IMR-90 (cell line): ENCODE measurements at regions not wholly inside any gene's neighbourhood (a gene's known extent, or its start where the extent isn't known, plus 50 kb on each side); places are given as distances from the start of the nearest gene placed in this dataset.

ENCODE experiments used
- ATAC-seq: fragments of 200-7000 bp; cut with Tn5 transposase; 2 replicates; pipeline ENCODE4 v1.9.1; 2020; ENCODE audit warnings: low read depth, mild to moderate bottlenecking, moderate library complexity
- BruUV-seq: library from RNA; stranded (reverse); fragments of 400-500 nt; replicated peaks from 2 replicates; lab custom pipeline; 2021; lab: Mats Ljungman, UMichigan
- CTCF ChIA-PET: fragments of 300-600 bp; formaldehyde crosslinking; extraction: SDS; loops from one replicate; lab custom pipeline; 2021; ENCODE audit warnings: antibody characterized with exemption; lab: Yijun Ruan, JAX
- POLR2A ChIA-PET: fragments of 300-600 bp; sonication (Branson Sonifier 250); formaldehyde crosslinking; loops from one replicate; lab custom pipeline; 2022; ENCODE audit warnings: antibody characterized with exemption; ENCODE audit not compliant: unreplicated experiment; lab: Charles Lee
- DNase-seq: peaks from one replicate; pipeline ENCODE4 v3.0.0; 2013
- H2AFZ ChIP-seq: replicated peaks from 2 replicates; pipeline ENCODE3; 2013; ENCODE audit warnings: low read length, mild to moderate bottlenecking; ENCODE audit not compliant: poor library complexity
- H2AK5ac ChIP-seq: 2 replicates; pipeline ENCODE4 v1.6.1; 2013; ENCODE audit warnings: low read depth, low read length, inconsistent platforms
- H2AK9ac ChIP-seq: replicated peaks from 2 replicates; pipeline ENCODE3; 2013; ENCODE audit warnings: mild to moderate bottlenecking, low read depth, low read length, moderate library complexity; ENCODE audit not compliant: poor library complexity
- H2BK120ac ChIP-seq: 2 replicates; pipeline ENCODE4 v1.6.1; 2013; ENCODE audit warnings: low read depth, low read length, inconsistent platforms
- H2BK15ac ChIP-seq: 3 replicates; pipeline ENCODE4 v1.6.1; 2013; ENCODE audit warnings: low read depth, low read length, inconsistent platforms
- H2BK20ac ChIP-seq: 2 replicates; pipeline ENCODE4 v1.6.1; 2013; ENCODE audit warnings: low read depth, mild to moderate bottlenecking, inconsistent platforms, low read length, moderate library complexity
- H2BK5ac ChIP-seq: 2 replicates; pipeline ENCODE4 v1.6.1; 2013; ENCODE audit warnings: mild to moderate bottlenecking, low read depth, low read length, inconsistent platforms; ENCODE audit not compliant: poor library complexity, severe bottlenecking
- H3K14ac ChIP-seq: replicated peaks from 2 replicates; pipeline ENCODE4 v1.6.1; 2013; ENCODE audit warnings: low read depth, low read length, inconsistent platforms
- H3K18ac ChIP-seq: 2 replicates; pipeline ENCODE4 v1.6.1; 2013; ENCODE audit warnings: low read depth, low read length, control low read depth
- H3K23ac ChIP-seq: 2 replicates; pipeline ENCODE4 v1.6.1; 2013; ENCODE audit warnings: low read depth, low read length, inconsistent platforms
- H3K27ac ChIP-seq: 2 replicates; pipeline ENCODE4 v1.5.1; 2013; ENCODE audit warnings: mild to moderate bottlenecking, control low read depth, low read length; ENCODE audit not compliant: insufficient read depth
- H3K27me3 ChIP-seq: 2 replicates; pipeline ENCODE4 v1.6.1; 2013; ENCODE audit warnings: low read length; ENCODE audit not compliant: control insufficient read depth, insufficient read depth
- H3K36me3 ChIP-seq: 2 replicates; pipeline ENCODE4 v1.6.1; 2013; ENCODE audit warnings: low read length, mixed read lengths; ENCODE audit not compliant: control insufficient read depth, insufficient read depth
- H3K4ac ChIP-seq: 2 replicates; pipeline ENCODE4 v1.6.1; 2013; ENCODE audit warnings: low read depth, low read length, inconsistent platforms
- H3K4me1 ChIP-seq: 2 replicates; pipeline ENCODE4 v1.6.1; 2013; ENCODE audit warnings: low read length, mixed read lengths; ENCODE audit not compliant: control insufficient read depth, insufficient read depth
- H3K4me2 ChIP-seq: 2 replicates; pipeline ENCODE4 v1.6.1; 2013; ENCODE audit warnings: low read depth, mild to moderate bottlenecking, control low read depth, low read length, moderate library complexity
- H3K4me3 ChIP-seq: 2 replicates; pipeline ENCODE4 v1.5.1; 2013; ENCODE audit warnings: low read depth, mild to moderate bottlenecking, control low read depth, low read length, moderate library complexity; ENCODE audit not compliant: insufficient read depth
- H3K56ac ChIP-seq: 2 replicates; pipeline ENCODE4 v1.6.1; 2013; ENCODE audit warnings: low read length, inconsistent platforms; ENCODE audit not compliant: insufficient read depth; ENCODE audit errors: extremely low read depth
- H3K79me1 ChIP-seq, 2 experiments: 2 replicates each; pipeline ENCODE4 v1.6.1; 2013; ENCODE audit warnings: low read length in 2 of 2, inconsistent platforms in 1 of 2, low read depth in 1 of 2
- H3K9ac ChIP-seq: 2 replicates; pipeline ENCODE4 v1.6.1; 2013; ENCODE audit warnings: low read depth, low read length, control low read depth
- H3K9me1 ChIP-seq: 2 replicates; pipeline ENCODE4 v1.6.1; 2013; ENCODE audit warnings: low read length, inconsistent platforms; ENCODE audit not compliant: insufficient read depth
- H3K9me3 ChIP-seq: 2 replicates; pipeline ENCODE4 v1.6.1; 2013; ENCODE audit warnings: low read length; ENCODE audit not compliant: control insufficient read depth, insufficient read depth
- H4K20me1 ChIP-seq: 2 replicates; pipeline ENCODE4 v1.6.1; 2013; ENCODE audit warnings: low read length, inconsistent platforms; ENCODE audit not compliant: insufficient read depth
- H4K5ac ChIP-seq: 2 replicates; pipeline ENCODE4 v1.6.1; 2013; ENCODE audit warnings: mild to moderate bottlenecking, low read depth, low read length, control low read depth
- H4K8ac ChIP-seq, 2 experiments: 2 replicates each; pipeline ENCODE4 v1.6.1; 2013; ENCODE audit warnings: low read depth in 2 of 2, low read length in 2 of 2, control low read depth in 1 of 2, inconsistent platforms in 1 of 2
- H4K91ac ChIP-seq: 2 replicates; pipeline ENCODE4 v1.6.1; 2013; ENCODE audit warnings: low read depth, low read length, inconsistent platforms; ENCODE audit not compliant: insufficient read depth
- BHLHE40 ChIP-seq: fragments of 150-350 bp; IDR thresholded peaks from 2 replicates; pipeline ENCODE4 v1.6.1; 2016; ENCODE audit warnings: mild to moderate bottlenecking, low read depth, low read length
- FOS ChIP-seq: fragments of 150-350 bp; IDR thresholded peaks from 2 replicates; pipeline ENCODE4 v1.6.1; 2016; ENCODE audit warnings: low read depth, low read length
- MAFK ChIP-seq: IDR thresholded peaks from 2 replicates; pipeline ENCODE4 v1.6.1; 2012; ENCODE audit warnings: low read depth, low read length, improper control_type of control experiment
- NFE2L2 ChIP-seq: fragments of 150-350 bp; IDR thresholded peaks from 2 replicates; pipeline ENCODE4 v1.6.1; 2016; ENCODE audit warnings: low read depth, mild to moderate bottlenecking, low read length
- POLR2A ChIP-seq: IDR thresholded peaks from 2 replicates; pipeline ENCODE4 v1.6.1; 2012; ENCODE audit warnings: mild to moderate bottlenecking, low read depth, low read length
- RAD21 ChIP-seq: IDR thresholded peaks from 2 replicates; pipeline ENCODE4 v1.6.1; 2012; ENCODE audit warnings: low read length, improper control_type of control experiment
- RCOR1 ChIP-seq: IDR thresholded peaks from 2 replicates; pipeline ENCODE4 v1.6.1; 2012; ENCODE audit warnings: mild to moderate bottlenecking, low read length, improper control_type of control experiment; ENCODE audit not compliant: insufficient replicate concordance
- RFX5 ChIP-seq: IDR thresholded peaks from 2 replicates; pipeline ENCODE4 v1.8.0; 2012; ENCODE audit warnings: low read depth, mild to moderate bottlenecking, low read length, moderate library complexity
- SMC3 ChIP-seq: fragments of 150-350 bp; IDR thresholded peaks from 2 replicates; pipeline ENCODE4 v1.6.1; 2016; ENCODE audit warnings: low read depth, mild to moderate bottlenecking, antibody characterized with exemption, low read length, moderate library complexity
- WGBS, 2 experiments: methylation state at CpG; one replicate each; pipeline versions ENCODE4 v1.1.5 to v1.1.7; 2013; ENCODE audit warnings: missing lambda C conversion rate in 2 of 2; ENCODE audit not compliant: insufficient read length in 1 of 2; ENCODE audit errors: extremely low coverage in 2 of 2; 5-methylcytosine and 5-hydroxymethylcytosine counted together
- dilution Hi-C: fragments of 300-500 bp; cut with HindIII; formaldehyde crosslinking; loops from one replicate; pipeline ENCODE4 v1.14.3; 2018; ENCODE audit warnings: low sequenced_read_pairs; ENCODE audit not compliant: unreplicated experiment
- in situ Hi-C: fragments of 300-500 bp; cut with MboI; formaldehyde crosslinking; loops from 3 replicates; pipeline ENCODE4 v1.14.3; 2019; ENCODE audit warnings: low sequenced_read_pairs, inconsistent platforms, mixed read lengths
- intact Hi-C: fragments of 100-400 bp; cut with micrococcal nuclease; formaldehyde crosslinking; loops from 2 replicates; pipeline ENCODE4 v1.10.0; 2022
- TF ChIP-seq, protein P1 (sequence below): fragments of 150-350 bp; IDR thresholded peaks from 2 replicates; pipeline ENCODE4 v1.6.1; 2017; ENCODE audit warnings: mild to moderate bottlenecking, antibody characterized with exemption, low read length, low read depth
- TF ChIP-seq, protein P2 (sequence below): conservative IDR thresholded peaks from 2 replicates; pipeline ENCODE4 v1.5.1; 2012; ENCODE audit warnings: mild to moderate bottlenecking, low read depth, low read length, improper control_type of control experiment

DNA sequence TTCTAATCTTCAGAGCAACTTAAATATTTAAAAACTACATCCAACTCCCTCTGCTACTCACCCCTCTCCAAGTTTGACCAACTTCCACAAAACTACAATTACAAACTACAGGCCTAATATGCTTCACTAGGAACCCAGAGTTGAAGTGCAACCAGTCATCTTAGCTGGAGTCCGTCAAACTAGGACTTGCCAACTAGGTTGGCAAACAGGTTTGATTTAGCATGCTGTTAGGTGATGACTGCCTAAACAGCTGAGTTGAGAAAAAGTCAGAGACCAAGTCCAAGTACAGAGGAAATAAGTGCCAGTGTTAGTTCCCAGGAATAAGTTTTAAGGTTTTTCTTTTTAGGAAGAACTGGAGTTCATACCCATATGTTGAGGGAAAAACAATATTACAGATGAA is 1109.0 kb downstream of the TUSC7 start:
- Histone ChIP-seq H3K18ac (no peak overlapping the region), H3K27ac (no peak overlapping the region), H3K9me1 (no peaks in the 10 kb centered on the region), H2AFZ (no peak overlapping the region), H3K9me3 (no peaks in the 10 kb centered on the region), H4K20me1 (no peaks in the 10 kb centered on the region), H3K23ac (no peak overlapping the region), H3K4me3 (no peak overlapping the region), H4K91ac (no peak overlapping the region), H3K27me3 (no peaks in the 10 kb centered on the region), H4K8ac (no peak overlapping the region), H3K4ac (no peak overlapping the region), H2BK5ac (no peak overlapping the region), H3K4me2 (no peak overlapping the region), H3K9ac (no peak overlapping the region), H3K4me1 (peaks cover 2% of the 10 kb centered on the region; the same call in 1 of the 2 replicates), H2AK9ac (no peak overlapping the region), H3K36me3 (no peaks in the 10 kb centered on the region), H2AK5ac (no peak overlapping the region), H4K5ac (no peak overlapping the region), H3K14ac (no peak overlapping the region), H2BK20ac (no peak overlapping the region), H2BK15ac (no peak overlapping the region), H2BK120ac (no peak overlapping the region), H3K79me1 (no peaks in the 10 kb centered on the region), H3K56ac (no peak overlapping the region)
- in situ Hi-C loops = no loop called here
- ATAC-seq = peak; percentile 40; the same call in 1 of the 2 replicates
- no peak for TF ChIP-seq BHLHE40
- TF ChIP-seq RCOR1 = no peak
- TF ChIP-seq RFX5 = no peak
- TF ChIP-seq, protein P1, sequence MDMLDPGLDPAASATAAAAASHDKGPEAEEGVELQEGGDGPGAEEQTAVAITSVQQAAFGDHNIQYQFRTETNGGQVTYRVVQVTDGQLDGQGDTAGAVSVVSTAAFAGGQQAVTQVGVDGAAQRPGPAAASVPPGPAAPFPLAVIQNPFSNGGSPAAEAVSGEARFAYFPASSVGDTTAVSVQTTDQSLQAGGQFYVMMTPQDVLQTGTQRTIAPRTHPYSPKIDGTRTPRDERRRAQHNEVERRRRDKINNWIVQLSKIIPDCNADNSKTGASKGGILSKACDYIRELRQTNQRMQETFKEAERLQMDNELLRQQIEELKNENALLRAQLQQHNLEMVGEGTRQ = no peak
- no peak for TF ChIP-seq MAFK
- TF ChIP-seq NFE2L2 = no peak
- TF ChIP-seq, protein P2, sequence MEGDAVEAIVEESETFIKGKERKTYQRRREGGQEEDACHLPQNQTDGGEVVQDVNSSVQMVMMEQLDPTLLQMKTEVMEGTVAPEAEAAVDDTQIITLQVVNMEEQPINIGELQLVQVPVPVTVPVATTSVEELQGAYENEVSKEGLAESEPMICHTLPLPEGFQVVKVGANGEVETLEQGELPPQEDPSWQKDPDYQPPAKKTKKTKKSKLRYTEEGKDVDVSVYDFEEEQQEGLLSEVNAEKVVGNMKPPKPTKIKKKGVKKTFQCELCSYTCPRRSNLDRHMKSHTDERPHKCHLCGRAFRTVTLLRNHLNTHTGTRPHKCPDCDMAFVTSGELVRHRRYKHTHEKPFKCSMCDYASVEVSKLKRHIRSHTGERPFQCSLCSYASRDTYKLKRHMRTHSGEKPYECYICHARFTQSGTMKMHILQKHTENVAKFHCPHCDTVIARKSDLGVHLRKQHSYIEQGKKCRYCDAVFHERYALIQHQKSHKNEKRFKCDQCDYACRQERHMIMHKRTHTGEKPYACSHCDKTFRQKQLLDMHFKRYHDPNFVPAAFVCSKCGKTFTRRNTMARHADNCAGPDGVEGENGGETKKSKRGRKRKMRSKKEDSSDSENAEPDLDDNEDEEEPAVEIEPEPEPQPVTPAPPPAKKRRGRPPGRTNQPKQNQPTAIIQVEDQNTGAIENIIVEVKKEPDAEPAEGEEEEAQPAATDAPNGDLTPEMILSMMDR = no peak
- no peak for TF ChIP-seq SMC3
- TF ChIP-seq FOS = no peak
- TF ChIP-seq RAD21 = no peak
- TF ChIP-seq POLR2A = no peak
- dilution Hi-C loops = no loop called here
- no CpG with 5 or more reads among the region's 1 CpG for WGBS, 2 experiments
- ChIA-PET CTCF (no interaction called here), POLR2A (interaction anchor here (0.6 kb wide), 1 partner anchor 86 kb away, joined by 3 read pairs; no protein-coding TSS in a partner anchor)
- DNase-seq = no peak
- intact Hi-C loops = no loop called here
- no TSS peak for BruUV-seq
